ENCODE measurements at regions not wholly inside any gene's neighbourhood (a gene's known extent, or its start where the extent isn't known, plus 50 kb on each side); places are given as distances from the start of the nearest gene placed in this dataset.

DNA sequence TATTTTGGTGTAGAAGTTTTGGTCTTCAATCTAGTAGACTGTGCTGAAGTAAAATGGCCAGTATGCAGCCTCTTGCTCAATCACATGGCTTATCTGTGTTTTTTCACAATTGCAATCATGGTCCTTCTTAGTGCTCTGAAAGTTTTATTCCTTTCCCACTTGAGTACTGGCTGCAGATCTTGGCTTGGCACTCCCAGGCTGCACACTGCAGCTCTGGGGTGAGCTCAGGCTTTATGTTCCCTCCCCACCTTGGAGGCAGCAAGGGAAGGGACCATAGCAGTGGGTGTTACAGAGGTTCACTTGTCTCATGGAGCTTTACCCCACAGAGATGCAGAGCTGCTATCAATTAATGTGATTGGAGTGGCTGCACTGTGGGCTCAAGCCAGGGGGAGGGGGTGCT, 156.0 kb downstream of the TENT5D start:
- Histone ChIP-seq H3K9me3 (ENCODE audit: control insufficient read depth in 1 of 2, insufficient read depth in 1 of 2, low read depth in 1 of 2, low read length in 2 of 2) (no peaks in the 10 kb centered on the region), H3K4me2 (ENCODE audit: low read length) (no peak overlapping the region), H3K79me2 (ENCODE audit: insufficient read depth, low read length) (no peaks in the 10 kb centered on the region), H3K27me3 (ENCODE audit: insufficient read depth, low read length) (no peaks in the 10 kb centered on the region), H2AFZ (ENCODE audit: low read depth, low read length, poor library complexity, severe bottlenecking) (no peak overlapping the region), H3K27ac (ENCODE audit: low read depth, low read length) (no peak overlapping the region), H3K9me2 (ENCODE audit: insufficient read depth) (no peaks in the 10 kb centered on the region), H4K20me1 (ENCODE audit: insufficient read depth) (no peaks in the 10 kb centered on the region), H3K4me3 (replicated peaks in 1 of 2; ENCODE audit: low read depth in 1 of 2, low read length in 2 of 2) (no peak overlapping the region), H3K4me1 (ENCODE audit: control insufficient read depth in 1 of 2, insufficient read depth in 2 of 2, low read length in 2 of 2) (no peaks in the 10 kb centered on the region), H3K9ac (ENCODE audit: low read length) (no peak overlapping the region), H3K36me3 (ENCODE audit: control insufficient read depth in 1 of 2, insufficient read depth in 2 of 2, low read length in 2 of 2) (no peaks in the 10 kb centered on the region)
- ATAC-seq: no peak
- TF ChIP-seq, protein P1, sequence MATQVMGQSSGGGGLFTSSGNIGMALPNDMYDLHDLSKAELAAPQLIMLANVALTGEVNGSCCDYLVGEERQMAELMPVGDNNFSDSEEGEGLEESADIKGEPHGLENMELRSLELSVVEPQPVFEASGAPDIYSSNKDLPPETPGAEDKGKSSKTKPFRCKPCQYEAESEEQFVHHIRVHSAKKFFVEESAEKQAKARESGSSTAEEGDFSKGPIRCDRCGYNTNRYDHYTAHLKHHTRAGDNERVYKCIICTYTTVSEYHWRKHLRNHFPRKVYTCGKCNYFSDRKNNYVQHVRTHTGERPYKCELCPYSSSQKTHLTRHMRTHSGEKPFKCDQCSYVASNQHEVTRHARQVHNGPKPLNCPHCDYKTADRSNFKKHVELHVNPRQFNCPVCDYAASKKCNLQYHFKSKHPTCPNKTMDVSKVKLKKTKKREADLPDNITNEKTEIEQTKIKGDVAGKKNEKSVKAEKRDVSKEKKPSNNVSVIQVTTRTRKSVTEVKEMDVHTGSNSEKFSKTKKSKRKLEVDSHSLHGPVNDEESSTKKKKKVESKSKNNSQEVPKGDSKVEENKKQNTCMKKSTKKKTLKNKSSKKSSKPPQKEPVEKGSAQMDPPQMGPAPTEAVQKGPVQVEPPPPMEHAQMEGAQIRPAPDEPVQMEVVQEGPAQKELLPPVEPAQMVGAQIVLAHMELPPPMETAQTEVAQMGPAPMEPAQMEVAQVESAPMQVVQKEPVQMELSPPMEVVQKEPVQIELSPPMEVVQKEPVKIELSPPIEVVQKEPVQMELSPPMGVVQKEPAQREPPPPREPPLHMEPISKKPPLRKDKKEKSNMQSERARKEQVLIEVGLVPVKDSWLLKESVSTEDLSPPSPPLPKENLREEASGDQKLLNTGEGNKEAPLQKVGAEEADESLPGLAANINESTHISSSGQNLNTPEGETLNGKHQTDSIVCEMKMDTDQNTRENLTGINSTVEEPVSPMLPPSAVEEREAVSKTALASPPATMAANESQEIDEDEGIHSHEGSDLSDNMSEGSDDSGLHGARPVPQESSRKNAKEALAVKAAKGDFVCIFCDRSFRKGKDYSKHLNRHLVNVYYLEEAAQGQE (IDR thresholded peaks at IDR 0.05; ENCODE audit: low read depth): no peak
- no peak for TF ChIP-seq FOSL1 (IDR thresholded peaks at IDR 0.05; ENCODE audit: low read depth)
- TF ChIP-seq SP1 (IDR thresholded peaks at IDR 0.05; ENCODE audit: low read depth): no peak
- TF ChIP-seq, protein P2, sequence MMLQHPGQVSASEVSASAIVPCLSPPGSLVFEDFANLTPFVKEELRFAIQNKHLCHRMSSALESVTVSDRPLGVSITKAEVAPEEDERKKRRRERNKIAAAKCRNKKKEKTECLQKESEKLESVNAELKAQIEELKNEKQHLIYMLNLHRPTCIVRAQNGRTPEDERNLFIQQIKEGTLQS (IDR thresholded peaks at IDR 0.05): no peak
- no peak for TF ChIP-seq TCF7L2 (IDR thresholded peaks at IDR 0.05; ENCODE audit: borderline replicate concordance, extremely low read depth, insufficient read depth, insufficient read length)
- no peak for TF ChIP-seq CEBPB (IDR thresholded peaks at IDR 0.05; ENCODE audit: low read depth)
- TF ChIP-seq, protein P3, sequence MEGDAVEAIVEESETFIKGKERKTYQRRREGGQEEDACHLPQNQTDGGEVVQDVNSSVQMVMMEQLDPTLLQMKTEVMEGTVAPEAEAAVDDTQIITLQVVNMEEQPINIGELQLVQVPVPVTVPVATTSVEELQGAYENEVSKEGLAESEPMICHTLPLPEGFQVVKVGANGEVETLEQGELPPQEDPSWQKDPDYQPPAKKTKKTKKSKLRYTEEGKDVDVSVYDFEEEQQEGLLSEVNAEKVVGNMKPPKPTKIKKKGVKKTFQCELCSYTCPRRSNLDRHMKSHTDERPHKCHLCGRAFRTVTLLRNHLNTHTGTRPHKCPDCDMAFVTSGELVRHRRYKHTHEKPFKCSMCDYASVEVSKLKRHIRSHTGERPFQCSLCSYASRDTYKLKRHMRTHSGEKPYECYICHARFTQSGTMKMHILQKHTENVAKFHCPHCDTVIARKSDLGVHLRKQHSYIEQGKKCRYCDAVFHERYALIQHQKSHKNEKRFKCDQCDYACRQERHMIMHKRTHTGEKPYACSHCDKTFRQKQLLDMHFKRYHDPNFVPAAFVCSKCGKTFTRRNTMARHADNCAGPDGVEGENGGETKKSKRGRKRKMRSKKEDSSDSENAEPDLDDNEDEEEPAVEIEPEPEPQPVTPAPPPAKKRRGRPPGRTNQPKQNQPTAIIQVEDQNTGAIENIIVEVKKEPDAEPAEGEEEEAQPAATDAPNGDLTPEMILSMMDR (IDR thresholded peaks at IDR 0.05 in 2 of 3, conservative IDR thresholded peaks at IDR 0.05 in 1 of 3; ENCODE audit: borderline replicate concordance in 1 of 3, insufficient read depth in 1 of 3, low read depth in 2 of 3, low read length in 2 of 3): no peak
- TF ChIP-seq, protein P4, sequence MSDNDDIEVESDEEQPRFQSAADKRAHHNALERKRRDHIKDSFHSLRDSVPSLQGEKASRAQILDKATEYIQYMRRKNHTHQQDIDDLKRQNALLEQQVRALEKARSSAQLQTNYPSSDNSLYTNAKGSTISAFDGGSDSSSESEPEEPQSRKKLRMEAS (IDR thresholded peaks at IDR 0.05): no peak
- no peak for TF ChIP-seq EZH2 (IDR thresholded peaks at IDR 0.05)
- TF ChIP-seq, protein P5, sequence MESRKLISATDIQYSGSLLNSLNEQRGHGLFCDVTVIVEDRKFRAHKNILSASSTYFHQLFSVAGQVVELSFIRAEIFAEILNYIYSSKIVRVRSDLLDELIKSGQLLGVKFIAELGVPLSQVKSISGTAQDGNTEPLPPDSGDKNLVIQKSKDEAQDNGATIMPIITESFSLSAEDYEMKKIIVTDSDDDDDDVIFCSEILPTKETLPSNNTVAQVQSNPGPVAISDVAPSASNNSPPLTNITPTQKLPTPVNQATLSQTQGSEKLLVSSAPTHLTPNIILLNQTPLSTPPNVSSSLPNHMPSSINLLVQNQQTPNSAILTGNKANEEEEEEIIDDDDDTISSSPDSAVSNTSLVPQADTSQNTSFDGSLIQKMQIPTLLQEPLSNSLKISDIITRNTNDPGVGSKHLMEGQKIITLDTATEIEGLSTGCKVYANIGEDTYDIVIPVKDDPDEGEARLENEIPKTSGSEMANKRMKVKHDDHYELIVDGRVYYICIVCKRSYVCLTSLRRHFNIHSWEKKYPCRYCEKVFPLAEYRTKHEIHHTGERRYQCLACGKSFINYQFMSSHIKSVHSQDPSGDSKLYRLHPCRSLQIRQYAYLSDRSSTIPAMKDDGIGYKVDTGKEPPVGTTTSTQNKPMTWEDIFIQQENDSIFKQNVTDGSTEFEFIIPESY (IDR thresholded peaks at IDR 0.05; ENCODE audit: extremely low read depth, insufficient replicate concordance, low read length): no peak
- TF ChIP-seq ZFX (IDR thresholded peaks at IDR 0.05): no peak
- no peak for TF ChIP-seq CBX3 (IDR thresholded peaks at IDR 0.05; ENCODE audit: low read depth)
- no peak for TF ChIP-seq ZNF274 (IDR thresholded peaks at IDR 0.05; ENCODE audit: low read depth, low read length)
- TF ChIP-seq JUND (IDR thresholded peaks at IDR 0.05): no peak
- no peak for TF ChIP-seq POLR2AphosphoS5 (IDR thresholded peaks at IDR 0.05; ENCODE audit: low read depth, low read length)
- no peak for TF ChIP-seq EGR1 (IDR thresholded peaks at IDR 0.05; ENCODE audit: low read depth)
- TF ChIP-seq EZH2phosphoT487 (IDR thresholded peaks at IDR 0.05; ENCODE audit: borderline replicate concordance): no peak
- TF ChIP-seq YY1 (IDR thresholded peaks at IDR 0.05; ENCODE audit: extremely low read depth, insufficient replicate concordance, low read depth, low read length): no peak
- TF ChIP-seq SRF (IDR thresholded peaks at IDR 0.05; ENCODE audit: low read depth): no peak
- no peak for TF ChIP-seq ELF1 (IDR thresholded peaks at IDR 0.05; ENCODE audit: borderline replicate concordance, low read depth)
- ChIA-PET CTCF (no interaction called here), RAD21 (ENCODE audit: low non-redundant PET in 1 of 2, low total read pairs in 2 of 2, uncharacterized antibody in 2 of 2, unreplicated experiment in 2 of 2) (no interaction called here), POLR2A (no interaction called here)
- DNase-seq (ENCODE audit: low read depth, low spot score): no peak
- no TSS peak for BruUV-seq (replicated peaks)
- intact Hi-C loops (cut with micrococcal nuclease): loop anchor here (5.0 kb wide), 1 partner anchor 294 kb away; no protein-coding TSS in a partner anchor
